ENCODE measurements at regions not wholly inside any gene's neighbourhood (a gene's known extent, or its start where the extent isn't known, plus 50 kb on each side); places are given as distances from the start of the nearest gene placed in this dataset.

DNA sequence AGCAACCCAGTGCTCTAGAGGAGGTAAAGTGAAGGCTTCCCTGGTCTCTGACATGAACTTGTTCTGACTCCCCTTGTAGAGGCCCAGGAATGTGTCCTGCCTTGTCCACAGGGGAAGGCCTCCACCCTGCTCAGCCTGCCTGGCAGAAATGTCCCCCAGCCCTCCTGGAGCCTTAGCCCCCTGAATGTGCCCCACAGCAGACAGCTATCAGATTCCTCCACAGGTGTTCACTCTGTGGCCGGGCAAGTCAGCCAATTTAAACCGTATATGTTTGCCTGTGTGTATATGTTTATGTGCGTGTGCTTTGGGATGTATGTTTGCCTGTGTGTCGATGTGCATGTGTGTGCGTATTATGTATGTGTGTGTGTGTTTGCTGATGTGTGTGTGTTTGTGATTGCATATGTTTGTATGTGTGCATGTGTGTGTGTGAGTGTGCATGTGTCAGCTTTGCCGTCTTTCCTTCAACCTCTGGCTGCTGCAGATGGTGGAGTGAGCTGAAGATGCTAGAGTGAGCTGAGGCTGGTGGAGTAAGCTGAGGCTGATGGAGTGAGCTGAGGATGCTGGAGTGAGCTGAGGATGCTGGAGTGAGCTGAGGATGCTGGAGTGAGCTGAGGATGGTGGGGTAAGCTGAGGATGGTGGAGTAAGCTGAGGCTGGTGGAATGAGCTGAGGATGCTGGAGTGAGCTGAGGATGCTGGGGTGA, 68.9 kb upstream of the ANTXRL start:
- TF ChIP-seq POLR2AphosphoS5 (IDR thresholded peaks at IDR 0.05; ENCODE audit: low read depth, low read length) (no peak), TAF1 (IDR thresholded peaks at IDR 0.05; ENCODE audit: borderline replicate concordance, low read depth, low read length) (no peak)

Data from GM12892 (cell line).